ENCODE measurements at regions not wholly inside any gene's neighbourhood (a gene's known extent, or its start where the extent isn't known, plus 50 kb on each side); places are given as distances from the start of the nearest gene placed in this dataset.

GRCh38 chr20:1813674-1814635 lies 81.3 kb upstream of the SIRPA start:
- TF ChIP-seq ZFX (IDR thresholded peaks at IDR 0.05; ENCODE audit: borderline replicate concordance) (no peak), CTCF (IDR thresholded peaks at IDR 0.05) (no peak)
- H3K27ac ChIP-seq, result no peak overlapping the region

GRCh38 chr20:1813101-1813529 lies 82.1 kb upstream of the SIRPA start:
- TF ChIP-seq CTCF (IDR thresholded peaks at IDR 0.05), result no peak
- TF ChIP-seq ZFX (IDR thresholded peaks at IDR 0.05; ENCODE audit: borderline replicate concordance), result no peak
- no peak overlapping the region for H3K27ac ChIP-seq

GRCh38 chr20:1811621-1812498 lies 83.3 kb upstream of the SIRPA start:
- H3K27ac ChIP-seq, result no peak overlapping the region

GRCh38 chr20:1810926-1811620 lies 84.1 kb upstream of the SIRPA start:
- no peak overlapping the region for H3K27ac ChIP-seq
- no peak for TF ChIP-seq CTCF (IDR thresholded peaks at IDR 0.05)
- no peak for TF ChIP-seq ZFX (IDR thresholded peaks at IDR 0.05; ENCODE audit: borderline replicate concordance)

More at GRCh38 chr20:1811621-1812498, 83.3 kb upstream of the SIRPA start:
- TF ChIP-seq CTCF (IDR thresholded peaks at IDR 0.05), result no peak
- no peak for TF ChIP-seq ZFX (IDR thresholded peaks at IDR 0.05; ENCODE audit: borderline replicate concordance)

GRCh38 chr20:1810572-1810925 lies 84.7 kb upstream of the SIRPA start:
- TF ChIP-seq CTCF (IDR thresholded peaks at IDR 0.05), result no peak
- no peak for TF ChIP-seq ZFX (IDR thresholded peaks at IDR 0.05; ENCODE audit: borderline replicate concordance)
- no peak overlapping the region for H3K27ac ChIP-seq

- TF ChIP-seq CTCF (IDR thresholded peaks at IDR 0.05) (no peak), ZFX (IDR thresholded peaks at IDR 0.05; ENCODE audit: borderline replicate concordance) (no peak)
- H3K27ac ChIP-seq, result no peak overlapping the region
Measured at GRCh38 chr20:1809611-1810510, 85.3 kb upstream of the SIRPA start.
